OCI-LY7 (cell line): ENCODE measurements at regions not wholly inside any gene's neighbourhood (a gene's known extent, or its start where the extent isn't known, plus 50 kb on each side); places are given as distances from the start of the nearest gene placed in this dataset.

Source experiments
- BruUV-seq: library from RNA; stranded (reverse); fragments of 400-500 nt; replicated peaks from 2 replicates; lab custom pipeline; 2021; lab: Mats Ljungman, UMichigan
- CTCF ChIA-PET: fragments of 300-600 bp; sonication (Branson Sonifier 250); formaldehyde crosslinking; loops from one replicate; lab custom pipeline; 2022; ENCODE audit warnings: antibody characterized with exemption; ENCODE audit not compliant: unreplicated experiment; lab: Charles Lee
- POLR2A ChIA-PET: fragments of 300-600 bp; sonication (Branson Sonifier 250); formaldehyde crosslinking; loops from one replicate; lab custom pipeline; 2022; ENCODE audit warnings: antibody characterized with exemption; lab: Charles Lee
- DNase-seq: peaks from one replicate; pipeline ENCODE4 v3.0.0-alpha.2; 2015; ENCODE audit warnings: low spot score
- H2AFZ ChIP-seq: fragments of 200-600 bp; sonication (generic), shearing (Covaris generic); 2 replicates; pipeline ENCODE4 v1.6.1; 2014; ENCODE audit warnings: mild to moderate bottlenecking, antibody characterized with exemption, low read length, moderate library complexity
- H3K27ac ChIP-seq: fragments of 200-600 bp; sonication (generic); 2 replicates; pipeline ENCODE4 v1.5.1; 2014; ENCODE audit warnings: mixed run types, low read depth, mild to moderate bottlenecking, moderate library complexity, low read length, inconsistent platforms; ENCODE audit not compliant: poor library complexity, severe bottlenecking
- H3K36me3 ChIP-seq: fragments of 200-600 bp; sonication (generic); 2 replicates; pipeline ENCODE4 v1.6.1; 2014; ENCODE audit warnings: mild to moderate bottlenecking, antibody characterized with exemption, low read length, moderate library complexity, mixed read lengths; ENCODE audit not compliant: insufficient read depth
- H3K4me1 ChIP-seq: fragments of 200-600 bp; sonication (generic); 2 replicates; pipeline ENCODE4 v1.5.1; 2014; ENCODE audit warnings: mild to moderate bottlenecking, low read length; ENCODE audit not compliant: insufficient read depth, poor library complexity, severe bottlenecking
- H3K4me2 ChIP-seq: fragments of 200-600 bp; sonication (generic); 2 replicates; pipeline ENCODE4 v1.6.1; 2014; ENCODE audit warnings: mild to moderate bottlenecking, low read length
- H3K4me3 ChIP-seq: fragments of 200-600 bp; sonication (generic); 2 replicates; pipeline ENCODE4 v1.5.1; 2014; ENCODE audit warnings: mild to moderate bottlenecking, low read depth, low read length; ENCODE audit not compliant: poor library complexity, severe bottlenecking
- H3K79me2 ChIP-seq: fragments of 200-600 bp; sonication (generic); 2 replicates; pipeline ENCODE4 v1.6.1; 2016; ENCODE audit warnings: low read depth, mild to moderate bottlenecking, low read length, moderate library complexity, mixed read lengths; ENCODE audit not compliant: insufficient read depth
- H3K9me2 ChIP-seq: fragments of 200-600 bp; sonication (generic); 2 replicates; pipeline ENCODE4 v1.6.1; 2016; ENCODE audit warnings: mild to moderate bottlenecking, low read length, mixed read lengths; ENCODE audit not compliant: insufficient read depth
- H3K9me3 ChIP-seq: fragments of 200-600 bp; sonication (generic); 2 replicates; pipeline ENCODE4 v1.6.1; 2014; ENCODE audit warnings: mild to moderate bottlenecking, mixed run types, low read length, mixed read lengths
- H4K20me1 ChIP-seq: fragments of 200-600 bp; sonication (generic); 2 replicates; pipeline ENCODE4 v1.6.1; 2014; ENCODE audit warnings: mild to moderate bottlenecking, antibody characterized with exemption, low read length, moderate library complexity, mixed read lengths; ENCODE audit not compliant: insufficient read depth
- CTCF ChIP-seq: fragments of 200-600 bp; sonication (generic); conservative IDR thresholded peaks from 2 replicates; pipeline ENCODE4 v1.5.1; 2014; ENCODE audit warnings: mild to moderate bottlenecking, antibody characterized with exemption, low read length, moderate library complexity, mixed read lengths
- EZH2phosphoT487 ChIP-seq: fragments of 200-600 bp; sonication (generic); IDR thresholded peaks from 2 replicates; pipeline ENCODE4 v1.6.1; 2018; ENCODE audit warnings: low read depth, borderline replicate concordance, mild to moderate bottlenecking, mixed run types, antibody characterized with exemption, low read length, moderate library complexity, mixed read lengths
- intact Hi-C: fragments of 100-400 bp; cut with micrococcal nuclease; formaldehyde crosslinking; loops from one replicate; pipeline ENCODE4 v1.10.0; 2022; ENCODE audit not compliant: unreplicated experiment

GRCh38 chr6:125491860-125492618, 190.3 kb upstream of the HDDC2 start:
- BruUV-seq = no TSS peak
- Histone ChIP-seq H3K9me3 (no peaks in the 10 kb centered on the region), H3K79me2 (no peaks in the 10 kb centered on the region), H3K36me3 (no peaks in the 10 kb centered on the region), H3K4me3 (no peak overlapping the region), H4K20me1 (no peaks in the 10 kb centered on the region), H3K9me2 (no peaks in the 10 kb centered on the region), H3K27ac (no peak overlapping the region), H2AFZ (no peak overlapping the region), H3K4me2 (no peak overlapping the region), H3K4me1 (no peaks in the 10 kb centered on the region)
- ChIA-PET CTCF (no interaction called here), POLR2A (no interaction called here)
- intact Hi-C loops = loop anchor here (5.0 kb wide), 1 partner anchor 180 kb away; no protein-coding TSS in a partner anchor
- no peak for DNase-seq
- TF ChIP-seq EZH2phosphoT487 = no peak
- no peak for TF ChIP-seq CTCF

DNA sequence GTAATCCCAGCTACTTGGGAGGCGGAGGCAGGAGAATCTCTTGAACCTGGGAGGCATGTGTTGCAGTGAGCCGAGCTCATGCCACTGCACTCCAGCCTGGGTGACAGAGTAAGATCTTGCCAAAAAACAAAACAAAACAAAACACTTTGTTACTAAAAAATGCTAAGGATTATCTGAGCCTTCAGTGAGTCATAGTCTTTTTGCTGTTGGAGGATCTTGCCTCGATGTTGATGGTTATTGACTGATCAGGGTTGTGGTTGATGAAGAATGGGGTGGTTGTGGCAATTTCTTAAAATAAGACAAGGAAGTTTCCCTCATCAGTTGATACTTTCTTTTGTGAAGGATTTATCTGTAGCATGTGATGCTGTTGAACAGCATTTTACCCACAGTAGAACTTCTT, 196.8 kb upstream of the HDDC2 start:
- H3K79me2 ChIP-seq = no peaks in the 10 kb centered on the region
- CTCF ChIA-PET = no interaction called here
- no peak overlapping the region for H3K4me3 ChIP-seq
- H3K9me3 ChIP-seq = no peaks in the 10 kb centered on the region
- POLR2A ChIA-PET = no interaction called here
- H3K36me3 ChIP-seq = no peaks in the 10 kb centered on the region
- no peak overlapping the region for H3K4me2 ChIP-seq
- H2AFZ ChIP-seq = no peak overlapping the region
- TF ChIP-seq EZH2phosphoT487 (no peak), CTCF (no peak)
- no peak overlapping the region for H3K27ac ChIP-seq
- intact Hi-C loops = no loop called here
- H3K4me1 ChIP-seq = no peaks in the 10 kb centered on the region
- no TSS peak for BruUV-seq
- DNase-seq = no peak
- no peaks in the 10 kb centered on the region for H4K20me1 ChIP-seq
- no peaks in the 10 kb centered on the region for H3K9me2 ChIP-seq

DNA sequence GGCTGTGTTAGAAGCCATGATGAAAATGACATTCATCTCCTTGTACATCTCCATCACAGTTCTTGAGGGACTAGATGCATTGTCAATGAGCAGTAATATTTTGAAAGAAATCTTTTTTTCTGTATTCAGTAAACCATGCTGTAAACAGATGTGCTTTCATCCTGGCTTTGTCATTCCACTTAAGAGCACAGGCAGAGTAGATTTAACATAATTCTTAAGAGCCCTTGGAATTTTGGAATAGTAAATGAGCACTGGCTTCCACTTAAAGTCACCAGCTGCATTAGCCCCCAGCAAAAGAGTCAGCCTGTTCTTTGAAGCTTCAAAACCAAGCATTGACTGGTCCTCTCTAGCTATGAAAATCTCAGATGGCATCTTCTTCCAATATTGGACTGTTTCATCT, 197.8 kb upstream of the HDDC2 start:
- CTCF ChIA-PET = no interaction called here
- H4K20me1 ChIP-seq = no peaks in the 10 kb centered on the region
- no peaks in the 10 kb centered on the region for H3K9me3 ChIP-seq
- H3K4me3 ChIP-seq = no peak overlapping the region
- no peak for DNase-seq
- H3K9me2 ChIP-seq = no peaks in the 10 kb centered on the region
- H3K4me1 ChIP-seq = no peaks in the 10 kb centered on the region
- no peak for TF ChIP-seq CTCF
- no peak for TF ChIP-seq EZH2phosphoT487
- no peak overlapping the region for H2AFZ ChIP-seq
- H3K79me2 ChIP-seq = no peaks in the 10 kb centered on the region
- BruUV-seq = no TSS peak
- H3K4me2 ChIP-seq = no peak overlapping the region
- H3K27ac ChIP-seq = no peak overlapping the region
- H3K36me3 ChIP-seq = no peaks in the 10 kb centered on the region
- POLR2A ChIA-PET = interaction anchor here (0.8 kb wide), 1 partner anchor 11 kb away, joined by 3 read pairs; no protein-coding TSS in a partner anchor
- intact Hi-C loops = no loop called here
